CD4-positive, alpha-beta T cell treated with Interferon alpha-2 for 1 hour (primary cell): ENCODE measurements at regions not wholly inside any gene's neighbourhood (a gene's known extent, or its start where the extent isn't known, plus 50 kb on each side); places are given as distances from the start of the nearest gene placed in this dataset.
"Not testable (repeated sequence)": the region's sequence is repeated elsewhere in the genome, so short reads cannot be mapped to it uniquely, and the experiment has no call there.

Source experiments
- DNase-seq, 2 donors: peaks; one replicate each; pipeline ENCODE4 v3.0.0-alpha.2; 2020 to 2022

DNA sequence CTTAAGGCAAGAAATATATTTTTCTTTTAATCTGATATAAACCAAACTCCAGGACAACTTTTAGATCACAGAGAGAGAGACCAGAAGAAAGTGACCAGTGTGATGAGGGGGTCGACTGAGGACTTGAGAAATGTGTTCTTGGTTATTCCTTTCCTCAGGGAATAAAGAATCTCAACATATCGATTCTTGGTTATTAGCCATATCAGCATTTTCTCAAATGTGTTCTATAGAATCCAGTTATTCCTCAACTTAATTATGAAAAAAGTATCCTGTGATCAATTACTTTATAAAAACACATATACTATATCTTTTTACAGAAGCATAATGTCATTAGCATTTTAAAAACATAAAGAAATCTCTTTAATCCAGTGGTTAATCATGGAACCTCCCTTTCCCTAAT lies 222.1 kb upstream of the FAM3C start:
- no peak for DNase-seq

DNA sequence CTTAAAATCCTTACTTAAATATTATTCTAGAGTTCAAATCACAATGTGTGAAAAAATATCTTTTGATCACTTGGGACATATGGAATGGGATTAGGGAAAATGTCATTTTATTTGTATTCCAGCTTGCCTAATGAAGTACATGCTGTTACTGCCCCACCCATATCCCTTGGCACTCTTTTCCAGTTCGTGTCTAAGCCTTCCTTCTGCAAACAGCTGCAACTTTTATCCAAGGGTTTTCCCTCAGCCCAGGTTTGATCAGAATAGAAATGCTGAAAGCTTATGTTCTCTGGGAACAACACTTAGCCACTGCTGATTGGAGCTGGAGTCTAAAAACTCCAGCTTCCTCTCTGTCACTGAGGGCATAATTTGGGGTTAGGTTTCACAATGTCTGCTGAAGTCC lies 214.1 kb upstream of the FAM3C start:
- DNase-seq, result no peak

DNA sequence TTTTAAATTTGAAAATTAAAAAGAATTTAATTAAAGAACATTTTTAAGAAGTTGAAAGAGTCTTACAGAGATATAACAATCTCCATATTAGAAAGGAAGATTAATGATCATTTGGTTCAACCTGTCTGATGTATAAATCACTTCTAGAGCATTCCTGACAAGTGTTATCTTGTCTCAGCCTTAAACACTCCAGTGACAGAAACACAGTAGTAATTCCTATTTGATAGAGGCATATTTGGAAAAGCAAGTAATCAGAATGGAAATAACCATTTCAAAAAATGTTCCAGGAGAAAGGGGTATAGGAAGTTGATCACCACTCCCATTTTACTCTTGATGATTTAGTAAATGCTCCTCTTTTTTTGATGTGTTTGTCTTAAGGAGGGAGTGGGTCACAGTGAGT lies 213.1 kb upstream of the FAM3C start:
- DNase-seq, result no peak

DNA sequence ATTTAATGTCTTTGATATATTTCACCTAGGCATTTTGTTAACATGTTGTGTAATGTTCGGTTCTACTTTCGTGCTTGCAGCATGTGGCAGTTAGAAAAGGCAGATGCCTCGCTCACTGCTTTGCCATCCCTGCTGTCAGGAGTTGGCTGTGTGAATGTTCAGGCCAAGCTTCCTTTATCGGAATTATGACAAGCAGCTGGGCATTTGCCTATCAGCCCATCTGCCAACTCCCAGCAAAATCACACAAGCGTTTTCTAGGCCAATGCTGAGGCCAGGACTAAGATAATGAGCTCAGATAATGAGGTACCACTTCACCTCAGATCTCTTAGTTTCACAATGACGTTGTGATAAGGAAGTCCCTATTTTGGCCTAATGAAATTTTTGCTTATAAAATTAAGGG lies 212.7 kb upstream of the FAM3C start:
- no peak for DNase-seq

DNA sequence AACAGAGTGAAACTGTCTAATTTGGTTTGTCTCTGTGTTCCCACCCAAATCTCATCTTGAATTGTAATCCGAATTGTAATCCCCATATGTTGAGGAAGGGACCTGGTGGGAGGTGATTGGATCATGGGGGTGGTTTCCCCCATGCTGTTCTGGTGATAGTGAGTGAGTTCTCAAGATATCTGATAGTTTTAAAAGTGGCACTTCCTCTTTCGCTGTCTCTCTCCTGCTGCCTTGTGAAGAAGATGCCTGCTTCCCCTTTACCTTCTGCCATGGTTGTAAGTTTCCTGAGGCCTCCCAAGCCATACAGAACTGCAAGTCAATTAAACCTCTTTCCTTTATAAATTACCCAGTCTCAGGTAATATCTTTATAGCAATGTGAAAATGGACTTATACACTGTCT lies 212.1 kb upstream of the FAM3C start:
- DNase-seq, result not testable (repeated sequence)

DNA sequence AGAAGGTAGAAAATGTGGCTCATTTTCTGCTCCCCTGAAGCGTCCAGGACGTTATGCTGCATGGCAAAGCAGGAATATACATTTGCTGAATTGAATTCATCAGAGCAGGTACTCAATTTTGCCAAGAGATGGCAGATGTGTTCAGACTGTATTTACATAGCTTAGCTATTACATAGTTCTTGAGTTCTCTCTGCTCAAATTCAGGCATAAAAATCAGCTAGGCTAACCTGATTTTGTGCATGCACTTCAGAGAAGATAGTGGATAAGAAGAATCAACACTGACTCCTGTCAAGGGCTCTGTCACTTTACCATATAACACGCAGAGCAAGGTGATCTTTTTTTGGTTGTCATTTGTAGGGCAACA lies 209.2 kb upstream of the FAM3C start:
- DNase-seq, result no peak

DNA sequence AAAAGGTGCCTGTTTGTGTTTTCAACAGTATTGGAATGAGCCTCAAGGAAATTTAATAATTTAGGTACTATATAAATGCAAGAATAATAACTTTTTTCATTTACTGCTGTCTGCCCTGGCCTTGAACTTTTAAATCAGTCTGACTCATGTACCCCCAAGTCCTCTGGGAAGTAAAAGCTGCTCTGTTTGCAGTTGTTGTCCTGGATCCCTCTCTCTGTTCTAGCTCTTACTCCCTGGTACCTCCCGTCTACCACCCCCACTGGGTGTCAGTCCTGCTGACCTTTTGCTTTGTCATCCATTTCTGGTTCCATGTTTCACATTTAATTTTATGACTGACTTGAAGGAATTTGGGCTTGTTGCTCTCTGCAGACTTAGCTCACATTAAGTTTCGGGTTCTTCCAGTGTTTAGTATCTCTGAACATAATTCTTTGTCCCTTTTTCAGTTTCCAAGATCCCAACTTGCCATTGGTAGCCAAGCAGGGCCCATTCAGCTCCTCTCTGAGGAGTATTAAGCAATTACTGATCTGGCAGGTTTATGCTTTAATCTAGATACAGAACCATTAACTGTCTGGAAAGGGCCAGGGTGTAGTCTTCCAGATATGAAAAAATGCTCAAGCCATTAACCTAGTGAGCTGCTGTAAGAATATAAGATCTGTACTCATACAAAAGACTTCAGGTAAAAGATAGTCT lies 208.7 kb upstream of the FAM3C start:
- no peak for DNase-seq

DNA sequence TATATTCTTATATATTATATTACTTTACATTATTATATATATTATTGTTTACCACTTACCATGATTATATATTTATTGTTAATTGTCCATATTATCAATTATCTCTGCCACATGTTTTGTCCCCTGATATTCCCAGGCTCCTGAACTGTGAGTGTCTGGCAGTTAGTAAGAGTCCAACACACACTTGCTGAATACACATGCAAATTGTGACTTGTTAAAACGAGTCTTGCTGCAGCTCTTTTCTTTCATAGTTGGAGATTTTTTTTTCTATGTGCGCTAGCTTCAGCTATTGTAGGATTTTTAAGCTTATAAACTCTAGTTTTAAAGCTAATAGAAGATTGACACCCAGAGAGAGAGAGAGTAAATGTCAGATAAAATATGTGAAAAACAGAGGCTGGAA lies 207.8 kb upstream of the FAM3C start:
- DNase-seq, result no peak

DNA sequence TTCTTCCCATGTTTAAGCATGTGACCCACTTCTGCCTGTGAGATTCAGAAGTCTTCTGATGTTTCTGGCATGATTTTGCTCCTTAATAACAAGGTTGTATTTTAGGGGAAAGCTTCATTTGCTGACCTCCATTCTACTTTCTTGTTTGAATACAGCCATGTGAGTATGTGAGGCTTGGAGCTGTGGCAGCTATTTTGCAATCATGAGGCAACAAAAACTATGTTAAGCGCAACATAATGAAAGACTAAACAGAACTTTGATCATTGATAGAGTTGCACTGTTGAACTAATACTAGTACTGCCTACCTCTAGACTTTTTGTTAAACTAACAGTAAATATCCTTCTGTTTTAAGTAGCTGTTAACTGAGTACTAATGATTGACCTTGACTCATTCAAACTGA lies 203.8 kb upstream of the FAM3C start:
- DNase-seq, result no peak

DNA sequence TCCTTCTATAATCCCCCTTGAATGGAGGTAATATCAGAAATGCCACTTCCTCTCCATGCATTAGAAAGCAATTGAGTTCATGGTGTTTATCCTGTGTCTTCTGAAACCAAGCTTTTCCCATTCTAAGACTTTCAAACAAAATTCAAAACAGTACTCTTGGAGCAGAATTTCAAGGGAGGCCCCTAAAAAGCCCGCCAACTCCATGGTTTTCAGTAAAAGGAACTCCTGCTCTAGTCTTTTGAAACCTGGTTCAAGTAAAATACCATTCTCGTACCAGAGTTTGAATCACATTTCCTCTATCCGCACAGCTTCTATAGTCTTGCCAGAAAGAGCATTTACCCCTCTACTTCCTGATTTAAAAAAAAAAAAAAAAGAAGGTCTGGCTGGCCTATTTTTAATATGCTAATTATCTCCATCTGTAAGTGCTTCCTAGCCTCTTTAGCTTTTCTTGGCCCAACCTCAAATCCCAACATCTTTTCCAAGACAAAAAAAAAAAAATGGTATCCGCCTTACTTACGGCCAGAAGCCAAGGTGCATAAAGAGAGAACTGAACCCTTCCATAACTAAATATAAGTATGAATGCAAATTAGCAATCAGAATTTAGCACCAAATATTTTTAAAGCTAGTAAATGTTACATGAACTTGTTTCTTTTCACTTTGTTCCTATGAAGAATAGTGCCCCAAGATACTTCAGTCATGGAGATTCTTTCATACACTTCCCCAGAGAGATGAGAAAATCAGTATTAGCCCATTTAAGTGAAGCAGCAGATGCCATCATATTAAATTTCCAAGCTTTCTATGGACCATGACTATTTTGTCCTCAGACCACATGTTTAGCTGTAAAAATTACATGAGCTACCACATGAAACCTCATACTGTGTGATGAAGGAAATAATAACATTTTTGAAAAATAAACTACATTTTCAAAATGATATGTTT lies 199.9 kb upstream of the FAM3C start:
- DNase-seq, result no peak

DNA sequence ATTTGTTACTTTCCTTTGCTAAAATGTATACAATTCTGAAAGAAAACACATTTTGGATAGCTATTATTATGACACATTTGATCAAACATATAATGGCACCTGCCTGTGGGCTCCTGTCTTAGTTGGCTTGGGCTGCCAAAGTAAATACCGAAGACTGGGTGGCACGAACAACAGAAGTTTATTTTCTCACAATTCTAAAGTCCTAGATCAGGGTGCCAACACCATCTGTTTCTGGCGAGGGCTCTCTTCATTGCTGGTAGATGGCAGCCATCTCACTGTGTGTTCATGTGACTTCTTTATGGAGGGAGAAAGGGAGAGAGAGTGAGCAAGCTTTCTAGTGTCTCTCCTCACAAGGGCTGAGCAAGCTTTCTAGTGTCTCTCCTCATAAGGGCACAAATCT lies 195.8 kb upstream of the FAM3C start:
- no peak for DNase-seq

DNA sequence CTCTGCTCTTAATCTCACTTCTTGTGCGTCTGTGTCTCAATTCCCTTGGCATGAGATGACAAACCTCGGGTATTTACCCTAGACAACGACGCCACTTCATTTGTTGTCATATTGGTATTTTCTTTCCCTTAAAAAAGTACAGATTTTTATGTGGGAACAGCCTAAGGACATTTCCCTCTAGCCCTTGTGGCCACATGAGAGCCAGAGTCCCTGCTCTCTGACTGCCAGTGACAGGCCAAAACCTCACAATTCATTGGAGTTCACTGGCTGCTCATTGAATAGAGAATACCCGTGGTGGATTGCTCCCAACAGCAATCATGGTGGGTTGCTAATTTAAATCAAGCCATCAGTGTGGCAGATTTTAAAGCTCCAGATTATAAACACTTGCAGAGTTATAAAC lies 191.3 kb upstream of the FAM3C start:
- DNase-seq, result no peak

DNA sequence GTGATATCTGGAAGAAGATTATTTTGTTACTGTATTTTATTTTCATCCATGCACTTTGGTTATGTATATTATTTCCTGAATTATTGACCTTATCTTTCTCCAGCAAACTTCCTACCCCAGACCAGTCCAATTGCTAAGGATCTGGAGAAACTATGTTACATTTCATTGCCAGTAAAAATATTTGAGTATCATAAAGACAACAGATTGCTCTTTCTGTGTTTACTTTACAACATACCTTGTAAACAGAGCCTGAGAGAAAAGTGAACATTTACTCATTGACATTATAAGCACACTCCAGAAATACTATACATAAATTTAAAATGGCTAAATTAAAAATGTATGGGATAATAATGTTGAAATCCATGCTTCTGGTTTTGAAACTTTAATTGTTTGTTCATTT lies 186.2 kb upstream of the FAM3C start:
- DNase-seq, result no peak

DNA sequence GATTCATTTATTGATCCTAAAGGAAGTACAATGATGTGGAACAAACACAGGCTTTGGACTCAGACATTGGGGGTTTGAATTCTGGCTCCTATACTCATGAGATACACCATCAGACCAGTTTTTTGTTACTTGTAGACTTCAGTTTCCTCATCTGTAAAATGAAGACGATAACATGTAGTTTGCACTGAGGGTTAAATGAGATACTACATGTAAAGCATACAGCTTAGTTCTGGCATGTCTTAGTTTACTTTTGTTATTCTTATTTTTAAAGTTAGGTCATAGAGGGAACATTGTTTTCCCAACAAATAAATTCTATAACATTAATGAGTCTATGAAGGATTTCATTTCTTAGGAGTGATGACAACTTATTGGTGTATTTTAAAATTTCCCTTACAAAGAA lies 183.5 kb upstream of the FAM3C start:
- DNase-seq, result no peak

DNA sequence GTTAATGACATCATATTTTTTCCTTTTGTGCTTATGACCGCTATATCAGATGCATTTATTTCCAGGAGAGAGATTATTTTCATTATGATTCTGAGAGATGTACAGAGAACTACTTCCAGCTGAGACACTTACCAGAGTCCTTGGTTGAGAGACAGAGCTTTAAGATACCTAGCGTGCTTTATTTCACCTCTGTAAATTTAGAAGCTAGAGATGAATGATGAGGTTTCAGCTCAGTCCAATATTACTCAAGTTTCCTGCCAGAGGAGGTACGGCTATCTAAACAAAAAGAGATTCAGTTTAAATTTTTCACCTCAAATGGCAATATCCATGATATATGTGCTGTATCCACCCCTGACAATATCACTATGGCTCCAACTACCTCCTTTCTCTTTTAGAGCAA lies 182.6 kb upstream of the FAM3C start:
- DNase-seq, result no peak

DNA sequence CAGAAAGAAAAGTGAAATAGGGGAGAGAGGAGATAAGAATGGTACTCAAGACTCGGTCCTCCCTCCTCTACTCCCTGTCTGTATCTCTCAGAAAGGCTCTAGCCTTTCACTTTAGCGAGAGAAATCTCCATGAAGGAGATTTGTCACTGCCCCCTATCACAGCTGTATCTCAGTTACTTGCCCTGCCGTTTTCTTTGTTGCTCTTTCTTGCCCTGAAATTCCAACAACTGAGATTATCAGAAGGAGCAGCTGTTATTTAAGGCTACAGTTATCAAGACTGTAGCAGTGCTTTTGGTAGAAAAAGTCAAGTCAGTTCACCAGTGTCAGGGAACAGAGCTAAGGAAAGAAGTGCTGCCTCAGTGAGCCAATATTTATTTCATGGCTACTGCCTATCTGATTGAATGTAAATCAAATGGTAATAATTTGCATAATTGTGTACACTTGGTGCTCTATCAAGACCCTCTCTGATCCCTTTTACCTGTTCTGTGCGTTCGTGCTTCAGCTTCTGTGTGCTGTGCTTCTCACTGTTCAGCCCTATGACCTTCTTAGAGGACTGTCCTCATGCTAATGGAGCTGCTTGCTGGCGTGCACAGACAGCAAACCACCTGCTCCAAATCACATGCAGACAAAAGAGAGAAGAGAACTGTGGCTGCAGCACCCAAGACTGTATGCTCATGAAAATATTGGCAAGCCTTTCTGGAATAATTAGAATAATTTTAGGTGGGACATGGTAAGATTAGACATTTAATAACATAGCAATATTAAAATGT lies 180.2 kb upstream of the FAM3C start:
- no peak for DNase-seq

DNA sequence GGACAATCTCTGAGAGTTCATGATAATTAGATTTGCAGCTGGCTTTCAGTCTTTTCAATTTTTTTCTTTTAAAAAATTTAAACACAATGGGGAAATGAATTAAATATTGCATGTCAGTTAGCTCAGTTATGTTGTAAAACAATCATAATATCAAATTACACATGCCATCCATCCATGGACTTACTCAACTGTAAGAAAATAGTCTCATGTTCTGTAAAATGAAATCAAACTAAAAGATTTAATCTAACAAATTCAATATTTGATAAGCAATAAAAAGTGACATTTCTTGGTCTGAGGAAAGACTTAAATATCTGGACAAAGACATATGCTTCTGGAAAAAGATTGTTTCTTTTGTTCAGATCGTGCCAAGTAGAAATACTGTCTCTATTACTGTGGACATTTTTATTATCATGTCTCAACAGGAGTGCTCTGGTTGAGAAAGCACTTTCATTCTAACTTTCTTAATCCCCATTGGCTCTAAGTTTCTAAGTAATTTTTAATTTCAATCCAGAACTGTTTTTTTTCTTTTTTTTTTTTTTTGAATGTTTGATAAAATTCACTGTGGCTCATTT lies 179.2 kb upstream of the FAM3C start:
- DNase-seq, result no peak

DNA sequence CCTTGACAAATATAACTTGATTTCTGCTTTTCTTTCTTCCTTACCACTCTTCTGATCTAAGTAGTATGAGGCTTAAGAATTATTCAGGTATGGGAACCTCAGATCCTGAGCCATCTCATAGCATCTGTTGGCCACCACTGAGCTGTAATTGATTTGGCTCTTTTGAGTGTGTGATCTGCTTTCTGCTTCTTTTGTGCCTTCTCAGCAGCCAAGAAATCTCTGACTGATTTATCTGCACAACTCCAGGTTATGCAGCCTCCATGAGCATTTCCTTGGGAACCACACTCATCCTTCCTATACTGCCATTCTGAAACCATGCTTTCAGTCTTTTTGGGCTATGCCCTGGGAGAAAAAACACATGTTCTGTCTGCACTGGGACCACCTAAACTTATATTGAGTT lies 178.0 kb upstream of the FAM3C start:
- no peak for DNase-seq

DNA sequence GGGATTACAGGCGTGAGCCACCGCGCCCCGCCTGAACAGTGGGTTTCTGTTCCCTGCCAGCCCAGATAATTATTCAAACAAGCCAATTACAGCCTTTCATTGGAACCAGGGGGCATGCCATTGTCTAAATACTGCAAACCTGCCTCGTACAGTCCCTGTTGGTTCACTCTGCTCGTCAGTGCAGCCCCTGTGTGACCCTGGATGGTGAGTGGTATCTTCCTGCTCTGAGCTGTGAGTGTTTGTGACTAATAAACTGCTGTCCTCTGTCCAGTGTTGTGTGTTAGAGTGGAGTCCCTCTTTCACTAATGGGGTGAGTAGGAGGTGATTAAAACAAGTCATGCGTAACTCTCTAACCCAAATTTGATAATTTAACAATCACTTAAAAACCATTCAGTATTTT lies 176.5 kb upstream of the FAM3C start:
- DNase-seq, result no peak

DNA sequence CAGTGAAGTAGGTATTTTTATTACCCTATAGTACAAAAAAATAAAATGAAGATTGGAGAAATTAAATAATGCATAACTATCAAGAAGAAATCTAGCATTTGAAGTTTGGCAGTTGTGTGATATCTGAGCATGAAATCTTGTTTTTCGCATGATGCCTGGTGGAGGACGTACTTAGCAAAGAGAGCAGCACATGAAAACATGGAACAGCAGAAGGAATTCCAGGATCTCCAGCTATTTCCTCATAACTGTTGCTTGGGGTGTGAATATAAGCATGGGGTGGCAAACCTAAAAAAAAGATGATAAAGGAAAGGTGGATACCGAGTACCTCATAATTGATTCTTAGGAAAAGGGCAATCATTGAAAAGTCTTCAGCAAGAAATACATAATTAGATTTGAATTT lies 174.3 kb upstream of the FAM3C start:
- DNase-seq, result no peak

DNA sequence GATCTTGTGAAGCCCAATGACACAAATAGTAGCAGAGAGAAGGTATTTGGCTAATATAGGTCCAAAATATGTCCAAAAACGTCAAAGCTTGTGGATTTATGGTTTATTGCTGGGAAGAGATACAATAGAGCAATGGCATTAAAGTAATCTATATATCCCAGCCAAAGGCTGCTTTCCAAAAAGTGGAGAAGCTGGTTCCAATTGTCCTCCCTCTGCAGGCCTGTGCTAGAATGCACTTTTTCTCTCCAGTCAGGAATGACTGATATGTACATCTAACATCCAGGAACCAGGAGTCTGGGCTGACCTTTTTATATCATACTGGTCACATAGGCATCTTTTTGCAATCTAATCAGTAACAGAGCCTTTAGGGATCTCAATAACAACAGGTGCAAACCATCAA lies 167.1 kb upstream of the FAM3C start:
- no peak for DNase-seq

DNA sequence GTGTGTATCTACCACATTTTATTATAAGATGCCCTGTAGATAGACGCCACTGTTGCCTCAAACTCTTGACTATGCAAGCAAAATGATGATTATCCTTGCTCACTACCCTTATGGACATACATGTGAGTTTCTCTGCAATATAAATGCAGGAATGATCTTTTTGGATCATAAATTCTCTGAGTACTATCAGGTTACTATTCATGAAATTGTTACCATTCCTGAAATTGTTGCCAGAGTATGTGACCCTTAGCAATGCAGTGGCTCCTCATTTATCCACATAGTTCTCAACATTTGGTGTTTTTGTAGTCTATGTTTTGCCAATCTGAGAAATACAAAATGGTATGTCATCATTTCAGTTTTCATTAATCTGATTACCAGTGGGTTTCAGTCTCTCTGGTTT lies 166.2 kb upstream of the FAM3C start:
- no peak for DNase-seq

DNA sequence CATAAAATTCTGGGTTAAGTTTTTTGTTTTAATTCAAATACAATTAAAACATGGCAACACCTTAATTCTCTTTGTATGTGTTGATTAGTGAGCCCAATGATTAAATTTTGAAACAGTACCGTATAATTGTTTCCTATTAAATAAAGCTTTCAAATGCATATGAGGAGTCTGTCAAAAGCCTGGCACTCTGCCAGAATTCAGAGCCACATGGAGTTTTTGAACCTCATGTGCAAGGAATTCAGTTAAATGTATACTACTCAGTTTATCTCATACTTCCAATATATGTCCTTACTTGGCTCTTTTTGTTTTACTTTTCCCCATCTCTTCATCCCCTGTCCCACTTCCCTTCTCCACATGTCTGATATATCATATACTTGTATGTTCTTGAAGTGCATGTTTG lies 165.6 kb upstream of the FAM3C start:
- DNase-seq, result no peak
